ENCODE measurements at regions not wholly inside any gene's neighbourhood (a gene's known extent, or its start where the extent isn't known, plus 50 kb on each side); places are given as distances from the start of the nearest gene placed in this dataset.

GRCh38 chr1:90382161-90382560 is 334.9 kb downstream of the BARHL2 start (continued):
- no peak for TF ChIP-seq ZNF462 (CRISPR knock-in tag; IDR thresholded peaks at IDR 0.05)

- no peaks in the 10 kb centered on the region for H3K27me3 Mint-ChIP-seq (ENCODE audit: insufficient read depth, low read depth, poor library complexity)
These were observed 335.5 kb downstream of the BARHL2 start for GRCh38 chr1:90381598-90381997.

More at GRCh38 chr1:90381598-90381997, 335.5 kb downstream of the BARHL2 start:
- no peaks in the 10 kb centered on the region for H4K20me1 ChIP-seq (replicated peaks; ENCODE audit: insufficient read depth)
- no peak overlapping the region for H2AFZ ChIP-seq
- H3K27me3 ChIP-seq (ENCODE audit: insufficient read depth) = no peaks in the 10 kb centered on the region
- H3K36me3 ChIP-seq (ENCODE audit: insufficient read depth) = no peaks in the 10 kb centered on the region
- Mint-ChIP-seq H3K36me3 (ENCODE audit: low read depth) (no peaks in the 10 kb centered on the region), H3K27ac (no peak overlapping the region), H3K9me3 (no peaks in the 10 kb centered on the region), H3K4me3 (no peak overlapping the region), H3K4me1 (peaks cover 13% of the 10 kb centered on the region; the same call in 1 of the 3 replicates)
- TF ChIP-seq ZNF462 (CRISPR knock-in tag; IDR thresholded peaks at IDR 0.05) (no peak), CTCF (conservative IDR thresholded peaks at IDR 0.05; ENCODE audit: low read depth in 2 of 2) (no peak), NANOG (IDR thresholded peaks at IDR 0.05; ENCODE audit: borderline replicate concordance) (no peak), ZNF114 (CRISPR knock-in tag; IDR thresholded peaks at IDR 0.05) (no peak), CREB1 (CRISPR knock-in tag; IDR thresholded peaks at IDR 0.05; ENCODE audit: low read depth) (no peak), STAT1 (IDR thresholded peaks at IDR 0.05; ENCODE audit: unreplicated experiment) (no peak)
- ATAC-seq (no peak), DNase-seq (ENCODE audit: low spot score) (no peak)
- no peak overlapping the region for H3K4me2 ChIP-seq
- H3K27ac ChIP-seq (ENCODE audit: low read depth) = no peak overlapping the region
- H3K4me3 ChIP-seq = no peak overlapping the region
- H3K4me1 ChIP-seq (ENCODE audit: insufficient read depth) = peaks cover 6% of the 10 kb centered on the region
- no peaks in the 10 kb centered on the region for H3K79me2 ChIP-seq (replicated peaks; ENCODE audit: insufficient read depth)
- no peaks in the 10 kb centered on the region for H3F3A ChIP-seq (replicated peaks; ENCODE audit: low read depth)
- no peaks in the 10 kb centered on the region for H3K9me2 ChIP-seq (ENCODE audit: insufficient read depth)

Measured in GM23338 (cell line).